AG04449 (cell line): ENCODE measurements at regions not wholly inside any gene's neighbourhood (a gene's known extent, or its start where the extent isn't known, plus 50 kb on each side); places are given as distances from the start of the nearest gene placed in this dataset.

Source experiments
- CTCF ChIA-PET: fragments of 350-600 bp; formaldehyde crosslinking; extraction: SDS; loops from one replicate; lab custom pipeline; 2021; ENCODE audit warnings: antibody characterized with exemption; lab: Yijun Ruan, JAX
- POLR2A ChIA-PET: fragments of 400-600, 350-600 bp; formaldehyde crosslinking; extraction: SDS; loops from one replicate; lab custom pipeline; 2020; ENCODE audit warnings: antibody characterized with exemption, inconsistent platforms; lab: Yijun Ruan, JAX
- DNase-seq: peaks from one replicate; pipeline ENCODE4 v3.0.0-alpha.2; 2010; ENCODE audit warnings: low read depth, low spot score
- H3K4me3 ChIP-seq: 2 replicates; pipeline ENCODE4 v1.5.1; 2011; ENCODE audit warnings: low read depth, mild to moderate bottlenecking, control low read depth, low read length
- CTCF ChIP-seq: IDR thresholded peaks from one replicate; pipeline ENCODE4 v1.5.1; 2011; ENCODE audit warnings: mild to moderate bottlenecking, moderate library complexity, low read length, control low read depth, inconsistent platforms; ENCODE audit not compliant: insufficient read depth; ENCODE audit errors: missing control alignments

- DNase-seq = no peak
- CTCF ChIA-PET = interaction anchor here (1.1 to 7.9 kb wide), 7 partner anchors 23 to 341 kb away, joined by 3 to 69 read pairs (median 4); partner anchors contain the start of gene VEGFA
- no peak overlapping the region for H3K4me3 ChIP-seq
- POLR2A ChIA-PET = interaction anchor here (0.6 to 1.3 kb wide), 2 partner anchors 49 to 239 kb away, joined by 3 to 4 read pairs; partner anchors contain the start of gene VEGFA
- TF ChIP-seq CTCF = no peak
These were observed 118.4 kb downstream of the MRPL14 start for GRCh38 chr6:44008821-44009370.

- TF ChIP-seq CTCF = no peak
- CTCF ChIA-PET = interaction anchor here (0.7 to 7.9 kb wide), 7 partner anchors 15 to 239 kb away, joined by 3 to 69 read pairs (median 3); partner anchors contain the start of gene VEGFA
- no peak overlapping the region for H3K4me3 ChIP-seq
- DNase-seq = no peak
- POLR2A ChIA-PET = interaction anchor here (0.6 to 1.4 kb wide), 4 partner anchors 49 to 71 kb away, joined by 3 to 4 read pairs (median 3); no protein-coding TSS in a partner anchor
These were observed 119.2 kb downstream of the MRPL14 start for GRCh38 chr6:44007818-44008621.

- CTCF ChIA-PET = interaction anchor here (0.6 to 7.9 kb wide), 4 partner anchors 13 to 331 kb away, joined by 3 to 69 read pairs (median 3); no protein-coding TSS in a partner anchor
- H3K4me3 ChIP-seq = no peak overlapping the region
- no peak for DNase-seq
- POLR2A ChIA-PET = interaction anchor here (1.2 to 1.4 kb wide), 2 partner anchors 58 to 67 kb away, joined by 3 read pairs; no protein-coding TSS in a partner anchor
- TF ChIP-seq CTCF = no peak
These were observed 120.4 kb downstream of the MRPL14 start for GRCh38 chr6:44006872-44007303.

- TF ChIP-seq CTCF = no peak
- ChIA-PET CTCF (interaction anchor here (1.2 to 7.9 kb wide), 6 partner anchors 13 to 232 kb away, joined by 3 to 69 read pairs (median 4); no protein-coding TSS in a partner anchor), POLR2A (interaction anchor here (1.4 kb wide), 1 partner anchor 59 kb away, joined by 3 read pairs; no protein-coding TSS in a partner anchor)
- H3K4me3 ChIP-seq = no peak overlapping the region
- DNase-seq = no peak
These were observed 121.0 kb downstream of the MRPL14 start for GRCh38 chr6:44006123-44006871.

GRCh38 chr6:44005507-44005903 is 121.7 kb downstream of the MRPL14 start:
- no peak for DNase-seq
- ChIA-PET CTCF (interaction anchor here (1.0 to 7.9 kb wide), 10 partner anchors 15 to 236 kb away, joined by 3 to 69 read pairs (median 4); partner anchors contain the start of gene VEGFA), POLR2A (interaction anchor here (0.7 to 1.2 kb wide), 4 partner anchors 15 to 236 kb away, joined by 3 to 4 read pairs (median 4); partner anchors contain the start of gene VEGFA)
- no peak overlapping the region for H3K4me3 ChIP-seq
- TF ChIP-seq CTCF = no peak
